Esophagus muscularis mucosa (tissue), 3 donors: ENCODE measurements at regions not wholly inside any gene's neighbourhood (a gene's known extent, or its start where the extent isn't known, plus 50 kb on each side); places are given as distances from the start of the nearest gene placed in this dataset.
"Not testable (repeated sequence)": the region's sequence is repeated elsewhere in the genome, so short reads cannot be mapped to it uniquely, and the experiment has no call there.

Experiments used
- CTCF ChIP-seq, 3 experiments: fragments of 200-600 bp in 2 of 3; fragments of 450-650 bp in 1 of 3; sonication (generic) in 2 of 3; IDR thresholded peaks; one replicate each; pipeline ENCODE4 v1.5.1; 2017 to 2019; ENCODE audit warnings: antibody characterized with exemption in 3 of 3, mild to moderate bottlenecking in 2 of 3, moderate library complexity in 1 of 3
- POLR2A ChIP-seq: fragments of 450-650 bp; IDR thresholded peaks from one replicate; pipeline ENCODE4 v1.6.1; 2017; ENCODE audit warnings: antibody characterized with exemption, moderate library complexity, mild to moderate bottlenecking, low read depth
- POLR2AphosphoS5 ChIP-seq, 2 donors: sonication (generic); formaldehyde crosslinking; IDR thresholded peaks; one replicate each; pipeline ENCODE4 v1.6.1; 2017; ENCODE audit warnings: antibody characterized with exemption in 2 of 2

- TF ChIP-seq CTCF (IDR thresholded peaks at IDR 0.05); POLR2AphosphoS5 (IDR thresholded peaks at IDR 0.05); POLR2A: not testable (repeated sequence)
Observed at GRCh38 chr16:22722551-22723541, 91.1 kb upstream of the HS3ST2 start.
